ENCODE measurements at regions not wholly inside any gene's neighbourhood (a gene's known extent, or its start where the extent isn't known, plus 50 kb on each side); places are given as distances from the start of the nearest gene placed in this dataset.

DNA sequence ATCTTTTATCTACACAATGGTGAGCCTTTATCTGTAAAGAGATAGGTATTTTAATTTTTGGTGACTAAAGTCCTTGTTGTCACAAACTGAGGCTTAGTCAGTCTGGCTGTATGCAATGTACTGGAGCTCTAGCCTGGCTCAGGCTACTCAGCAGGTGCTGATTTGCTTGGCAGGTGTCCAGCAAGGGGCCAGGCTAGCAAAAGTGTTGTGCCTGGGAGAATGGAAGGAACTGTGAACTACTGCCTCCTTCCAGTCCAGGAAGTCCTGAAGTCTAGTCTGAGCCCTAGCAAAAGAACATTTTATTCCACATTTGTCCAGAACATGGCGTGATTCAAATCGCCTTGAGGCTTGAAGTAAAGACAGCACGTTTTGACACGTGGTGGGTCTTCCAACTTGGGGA lies 260.5 kb downstream of the CCDC85A start:
- peak; percentile 38 for DNase-seq

GRCh38 chr2:56448403-56449001 lies 264.7 kb downstream of the CCDC85A start:
- no peak for DNase-seq

GRCh38 chr2:56449002-56449431 lies 265.2 kb downstream of the CCDC85A start:
- no peak for DNase-seq

GRCh38 chr2:56449449-56449860 lies 265.7 kb downstream of the CCDC85A start:
- no peak for DNase-seq

DNA sequence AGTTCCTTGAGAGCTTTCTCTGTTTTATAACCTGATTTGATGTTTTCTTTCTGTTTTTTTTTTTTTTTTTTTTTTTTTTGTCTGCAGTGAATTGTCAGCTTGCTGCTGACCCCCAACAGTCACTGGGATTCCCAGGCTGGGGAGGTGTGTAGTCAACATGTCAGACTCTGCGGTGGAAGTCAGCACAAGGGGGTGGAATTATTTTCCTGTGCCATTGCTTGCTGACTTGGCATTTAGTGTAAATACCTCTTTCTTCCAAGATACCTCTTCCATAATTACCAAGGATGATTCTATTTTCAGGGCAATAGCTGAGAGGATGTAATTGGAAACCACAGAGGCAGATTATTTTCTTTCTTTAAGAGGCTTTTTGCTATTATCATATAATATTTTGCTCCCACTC lies 266.3 kb downstream of the CCDC85A start:
- DNase-seq, result no peak

DNA sequence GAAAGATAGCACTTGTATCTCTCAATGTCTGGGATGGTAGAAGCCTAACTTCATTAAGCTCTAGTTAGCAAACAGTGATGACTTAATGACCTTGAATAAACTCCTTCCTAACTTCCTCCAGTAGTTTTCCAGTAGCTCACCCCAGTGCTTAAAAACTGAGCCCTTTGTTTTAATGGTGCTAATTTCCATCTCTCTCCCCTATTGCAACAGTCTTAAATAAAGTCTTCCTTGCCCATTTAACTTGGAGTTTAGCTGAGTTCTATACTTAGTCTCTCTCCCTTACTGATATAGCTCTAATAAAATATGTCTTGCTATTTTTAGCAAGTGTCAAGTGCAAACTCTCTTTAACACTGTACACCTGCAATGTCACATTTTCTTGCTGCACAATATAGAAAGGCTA lies 267.0 kb downstream of the CCDC85A start:
- no peak for DNase-seq

GRCh38 chr2:56455642-56456041 lies 271.9 kb downstream of the CCDC85A start:
- no peak for DNase-seq

- no peak for DNase-seq
Observed at GRCh38 chr2:56456791-56457190, 273.0 kb downstream of the CCDC85A start.

- DNase-seq, result no peak
Observed at GRCh38 chr2:56460508-56460907, 276.7 kb downstream of the CCDC85A start.

GRCh38 chr2:56464066-56464465 lies 280.3 kb downstream of the CCDC85A start:
- no peak for DNase-seq

- DNase-seq, result no peak
Observed at GRCh38 chr2:56464613-56465012, 280.8 kb downstream of the CCDC85A start.

DNA sequence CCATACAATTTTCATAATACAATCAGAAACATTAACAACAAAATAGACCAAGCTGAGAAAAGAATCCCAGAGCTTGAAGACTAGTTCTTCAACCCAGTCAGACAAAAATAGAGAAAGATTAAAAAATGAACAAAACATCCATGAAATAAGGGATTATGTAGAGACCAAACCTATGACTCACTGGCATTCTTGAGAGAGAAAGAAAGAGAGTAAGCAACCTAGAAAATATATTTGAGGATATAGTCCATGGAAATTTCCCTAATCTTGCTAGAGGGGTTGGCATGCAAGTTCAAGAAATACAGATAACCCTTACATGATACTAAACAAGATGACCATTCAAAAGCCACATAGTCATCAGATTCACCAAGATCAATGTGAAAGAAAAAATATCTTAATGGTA lies 281.7 kb downstream of the CCDC85A start:
- DNase-seq, result no peak

DNA sequence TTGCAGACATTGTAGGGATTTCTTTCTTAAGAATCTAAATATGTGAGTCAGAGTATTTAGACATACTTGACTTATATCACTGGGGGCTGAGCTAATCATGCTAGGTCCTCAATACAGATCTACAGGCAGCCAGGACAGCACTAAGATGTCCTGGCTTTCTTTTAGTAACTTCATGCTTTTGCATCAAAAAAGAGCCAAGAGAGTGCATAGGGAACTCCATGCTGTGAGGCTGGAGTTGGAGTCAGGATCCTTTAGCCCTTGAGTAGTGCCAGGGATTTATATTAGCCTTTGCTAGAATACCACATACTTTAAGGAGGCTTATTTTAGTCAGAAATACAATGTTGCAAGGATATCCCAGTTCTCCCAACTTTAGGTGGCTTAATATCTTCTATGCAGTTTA lies 289.7 kb downstream of the CCDC85A start:
- no peak for DNase-seq

DNA sequence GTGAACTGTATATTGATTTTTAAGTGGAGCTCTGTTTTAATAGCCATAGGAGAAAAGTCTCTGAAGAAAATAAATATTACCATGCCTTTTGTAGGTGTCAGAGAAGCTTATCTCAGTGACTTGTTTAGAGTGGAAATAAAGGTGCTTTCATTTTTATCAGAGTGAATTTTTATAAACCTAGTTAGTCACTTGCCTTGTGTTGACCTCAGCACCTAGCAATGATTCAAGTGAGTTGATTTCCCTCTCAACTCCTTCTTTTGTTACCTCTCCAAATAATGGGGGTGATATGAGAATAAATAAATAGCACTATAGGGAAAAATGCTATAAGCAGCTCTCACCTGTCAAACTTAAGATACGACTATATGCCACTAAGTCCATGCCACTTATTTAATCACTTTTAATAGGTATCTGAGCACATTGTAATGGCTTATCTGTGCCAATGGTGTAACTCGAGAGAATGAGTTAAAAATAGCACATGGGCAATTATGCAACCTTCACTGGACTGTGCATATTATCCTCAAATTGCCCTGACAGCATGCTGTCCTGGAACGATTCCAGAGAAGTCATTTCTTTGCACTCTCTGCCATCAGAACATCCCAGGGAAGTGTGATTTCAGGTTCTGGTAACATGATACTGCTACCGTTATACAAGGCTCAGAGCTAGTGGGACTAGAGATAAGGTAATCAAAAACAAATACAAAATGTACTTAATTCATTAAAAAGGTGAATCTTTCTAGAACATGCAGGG lies 290.8 kb downstream of the CCDC85A start:
- no peak for DNase-seq

DNA sequence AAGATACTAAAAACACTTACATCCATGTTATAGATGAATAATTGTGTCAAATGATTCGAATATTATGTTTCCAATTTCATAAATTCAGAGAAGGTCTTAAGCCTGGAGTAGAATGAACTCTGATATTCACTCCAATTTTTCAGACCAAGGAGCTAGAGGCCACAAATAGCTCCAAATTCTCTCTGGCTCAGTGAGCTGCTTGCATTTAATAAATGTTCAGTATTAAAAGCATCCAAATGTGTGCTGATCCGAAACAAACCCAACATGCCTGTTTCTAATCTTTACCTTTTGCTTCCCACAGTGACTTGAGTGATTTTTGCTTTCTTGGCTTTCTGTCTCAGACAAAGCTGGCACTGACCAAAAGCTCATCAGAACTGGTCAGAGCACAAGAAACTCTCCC lies 291.4 kb downstream of the CCDC85A start:
- DNase-seq, result no peak

DNA sequence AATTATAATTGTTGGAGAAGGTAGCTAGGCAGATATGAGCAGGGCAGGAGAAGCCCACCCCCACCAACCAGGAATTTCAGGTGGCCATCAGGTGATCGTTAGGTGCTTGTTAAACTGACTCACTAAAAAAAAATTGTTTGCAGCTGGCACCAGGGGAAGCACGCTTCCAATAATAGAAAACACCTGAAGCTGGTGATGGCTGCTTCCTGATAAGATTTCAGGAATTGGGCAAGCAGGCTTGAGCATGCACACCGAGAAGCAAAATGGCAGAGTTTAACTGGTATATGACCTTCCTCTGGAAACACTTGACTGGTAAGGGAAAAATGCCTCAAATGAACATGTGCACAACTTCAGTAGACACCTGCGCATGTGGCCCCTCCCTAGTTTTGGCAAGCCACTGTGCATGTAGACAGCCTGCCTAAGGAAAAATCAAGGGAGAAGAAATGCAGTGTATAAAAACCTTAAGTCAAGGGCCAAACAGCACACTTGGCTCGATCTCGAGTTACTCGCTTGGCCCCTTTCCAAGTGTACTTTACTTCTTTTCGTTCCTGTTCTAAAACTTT lies 292.8 kb downstream of the CCDC85A start:
- DNase-seq, result no peak

- DNase-seq, result no peak
Observed at GRCh38 chr2:56478027-56478426, 294.2 kb downstream of the CCDC85A start.

GRCh38 chr2:56483081-56483480 lies 299.3 kb downstream of the CCDC85A start:
- DNase-seq, result no peak

DNA sequence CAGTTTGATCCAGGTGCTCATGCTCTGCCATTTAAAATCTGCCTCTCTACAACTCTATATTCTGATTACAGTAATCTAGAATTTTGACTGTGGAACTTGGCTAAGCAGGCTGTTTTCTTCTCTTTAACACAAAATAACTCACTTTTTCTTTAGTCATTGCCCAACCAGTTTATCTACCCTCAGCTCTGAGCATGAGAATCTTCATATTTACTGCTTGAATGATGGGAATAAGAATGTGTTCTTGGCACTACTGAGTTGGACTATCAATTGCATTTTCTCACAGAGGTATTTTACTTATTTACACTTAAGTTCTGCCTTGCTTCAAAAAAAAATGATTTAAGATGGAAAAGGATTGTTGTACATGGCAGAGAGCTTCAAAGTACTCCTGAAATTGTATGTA lies 301.1 kb downstream of the CCDC85A start:
- no peak for DNase-seq

- DNase-seq, result no peak
Observed at GRCh38 chr2:56500317-56500716, 316.5 kb downstream of the CCDC85A start.

DNA sequence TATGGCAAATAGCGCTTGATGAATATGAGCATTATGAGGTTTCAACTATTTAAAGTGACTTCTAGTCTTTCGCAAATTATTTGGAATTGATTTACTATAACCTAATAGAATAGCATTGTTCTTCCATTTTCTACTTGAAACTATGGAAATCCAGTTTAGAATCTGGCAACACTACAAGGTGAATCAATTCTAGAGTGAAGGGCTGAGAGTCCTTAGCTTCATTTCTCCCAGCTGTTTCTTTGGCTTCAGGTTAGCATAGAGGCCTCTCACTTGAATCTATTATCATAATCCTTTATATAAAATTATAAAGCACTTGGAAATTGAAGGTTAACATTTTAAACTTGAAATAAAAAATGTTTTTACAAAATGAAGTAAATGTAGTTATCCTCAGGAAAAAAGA lies 318.8 kb downstream of the CCDC85A start:
- no peak for DNase-seq

DNA sequence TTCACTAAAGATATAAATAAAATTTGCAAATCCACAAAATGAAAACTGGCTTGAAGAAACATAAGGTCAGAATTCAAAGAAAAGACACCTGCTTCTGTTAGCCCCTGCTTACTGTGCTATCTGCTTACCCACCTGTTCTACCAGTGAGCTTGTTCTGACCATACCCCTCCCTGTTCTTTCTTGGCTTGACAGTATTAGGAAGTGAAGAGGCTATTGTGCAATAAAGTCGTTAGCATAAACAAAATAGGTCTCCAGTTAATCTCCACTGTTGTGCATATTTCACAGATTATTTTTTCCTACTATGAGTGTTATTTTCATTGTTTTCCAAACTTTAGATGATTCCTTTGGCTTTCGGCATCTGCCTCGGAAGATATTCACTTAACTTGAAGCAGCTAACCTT lies 322.1 kb downstream of the CCDC85A start:
- DNase-seq, result no peak

DNA sequence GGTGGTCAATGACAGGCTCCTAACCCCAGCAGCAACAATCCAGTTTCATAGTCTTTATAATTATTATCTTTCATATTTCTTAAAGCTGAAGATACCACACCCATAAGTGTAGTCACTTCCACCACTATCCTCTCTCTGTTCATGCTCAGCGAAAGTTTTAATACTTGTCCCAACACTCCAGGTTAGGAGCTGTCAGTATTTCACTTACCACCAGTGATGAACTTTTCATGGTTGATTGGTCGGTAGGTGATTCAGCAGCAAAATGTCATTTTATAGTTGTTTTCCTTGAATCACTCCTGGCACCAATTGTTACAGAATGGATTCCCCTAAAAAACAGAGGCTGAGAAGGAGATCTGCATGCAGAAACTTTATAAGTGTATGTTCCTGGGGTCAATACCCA lies 324.9 kb downstream of the CCDC85A start:
- no peak for DNase-seq

- no peak for DNase-seq
Observed at GRCh38 chr2:56510610-56511009, 326.8 kb downstream of the CCDC85A start.
